ENCODE measurements at regions not wholly inside any gene's neighbourhood (a gene's known extent, or its start where the extent isn't known, plus 50 kb on each side); places are given as distances from the start of the nearest gene placed in this dataset.

GRCh38 chr3:177776661-177777101 is 579.4 kb upstream of the TBL1XR1 start:
- TF ChIP-seq CTCF (IDR thresholded peaks at IDR 0.05; ENCODE audit: insufficient read depth, low read length, missing control alignments): no peak
- DNase-seq (ENCODE audit: low read depth, low spot score): no peak
- CTCF ChIA-PET: interaction anchor here (1.3 to 3.4 kb wide), 5 partner anchors 15 to 726 kb away, joined by 3 to 11 read pairs (median 4); no protein-coding TSS in a partner anchor
- POLR2A ChIA-PET: no interaction called here
- no peak overlapping the region for H3K4me3 ChIP-seq (ENCODE audit: low read depth, low read length)

GRCh38 chr3:177777699-177778098 is 580.4 kb upstream of the TBL1XR1 start:
- CTCF ChIA-PET: interaction anchor here (0.9 to 3.4 kb wide), 12 partner anchors 12 to 727 kb away, joined by 3 to 11 read pairs (median 4); no protein-coding TSS in a partner anchor
- TF ChIP-seq CTCF (IDR thresholded peaks at IDR 0.05; ENCODE audit: insufficient read depth, low read length, missing control alignments): peak; percentile 54
- H3K4me3 ChIP-seq (ENCODE audit: low read depth, low read length): no peak overlapping the region
- POLR2A ChIA-PET: no interaction called here
- DNase-seq (ENCODE audit: low read depth, low spot score): no peak

GRCh38 chr3:177778633-177779032 is 581.4 kb upstream of the TBL1XR1 start:
- no peak overlapping the region for H3K4me3 ChIP-seq (ENCODE audit: low read depth, low read length)
- no peak for DNase-seq (ENCODE audit: low read depth, low spot score)
- TF ChIP-seq CTCF (IDR thresholded peaks at IDR 0.05; ENCODE audit: insufficient read depth, low read length, missing control alignments): no peak
- POLR2A ChIA-PET: no interaction called here
- CTCF ChIA-PET: interaction anchor here (0.8 to 3.4 kb wide), 5 partner anchors 11 to 728 kb away, joined by 3 to 11 read pairs (median 4); no protein-coding TSS in a partner anchor

- POLR2A ChIA-PET: interaction anchor here (0.8 kb wide), 1 partner anchor 124 kb away, joined by 3 read pairs; no protein-coding TSS in a partner anchor
- no peak for DNase-seq (ENCODE audit: low read depth, low spot score)
- H3K4me3 ChIP-seq (ENCODE audit: low read depth, low read length): no peak overlapping the region
- CTCF ChIA-PET: interaction anchor here (1.0 to 1.2 kb wide), 2 partner anchors 545 to 604 kb away, joined by 3 to 4 read pairs; no protein-coding TSS in a partner anchor
- TF ChIP-seq CTCF (IDR thresholded peaks at IDR 0.05; ENCODE audit: insufficient read depth, low read length, missing control alignments): no peak
Measured at GRCh38 chr3:177781686-177782161, 584.4 kb upstream of the TBL1XR1 start.

- ChIA-PET POLR2A (no interaction called here), CTCF (no interaction called here)
- H3K4me3 ChIP-seq (ENCODE audit: low read depth, low read length): no peak overlapping the region
- no peak for TF ChIP-seq CTCF (IDR thresholded peaks at IDR 0.05; ENCODE audit: insufficient read depth, low read length, missing control alignments)
- DNase-seq (ENCODE audit: low read depth, low spot score): no peak
Measured at GRCh38 chr3:177783338-177783737, 586.1 kb upstream of the TBL1XR1 start.

- POLR2A ChIA-PET: no interaction called here
- no peak for TF ChIP-seq CTCF (IDR thresholded peaks at IDR 0.05; ENCODE audit: insufficient read depth, low read length, missing control alignments)
- no peak for DNase-seq (ENCODE audit: low read depth, low spot score)
- H3K4me3 ChIP-seq (ENCODE audit: low read depth, low read length): no peak overlapping the region
- CTCF ChIA-PET: no interaction called here
Measured at GRCh38 chr3:177783767-177784166, 586.5 kb upstream of the TBL1XR1 start.

Data from AG04449 (cell line).